Activated CD4-positive, alpha-beta T cell treated with anti-CD3 and anti-CD28 coated beads for 4 hours (primary cell): ENCODE measurements at regions not wholly inside any gene's neighbourhood (a gene's known extent, or its start where the extent isn't known, plus 50 kb on each side); places are given as distances from the start of the nearest gene placed in this dataset.
"Not testable (repeated sequence)": the region's sequence is repeated elsewhere in the genome, so short reads cannot be mapped to it uniquely, and the experiment has no call there.

Experiments
- DNase-seq, 2 donors: peaks; one replicate each; pipeline ENCODE4 v3.0.0-alpha.2; 2020

GRCh38 chr3:82376883-82377282 lies 615.4 kb upstream of the GBE1 start:
- DNase-seq = no peak

GRCh38 chr3:82373833-82374232 lies 612.4 kb upstream of the GBE1 start:
- not testable (repeated sequence) for DNase-seq

- no peak for DNase-seq
These were observed 603.4 kb upstream of the GBE1 start for GRCh38 chr3:82364827-82365226.

- DNase-seq = no peak
These were observed 601.7 kb upstream of the GBE1 start for GRCh38 chr3:82363131-82363530.

- no peak for DNase-seq
These were observed 593.8 kb upstream of the GBE1 start for GRCh38 chr3:82355228-82355627.

- DNase-seq = no peak
These were observed 592.8 kb upstream of the GBE1 start for GRCh38 chr3:82354228-82354627.

- no peak for DNase-seq
These were observed 592.1 kb upstream of the GBE1 start for GRCh38 chr3:82353306-82354171.

GRCh38 chr3:82347585-82347984 lies 586.1 kb upstream of the GBE1 start:
- no peak for DNase-seq

GRCh38 chr3:82342521-82342920 lies 581.1 kb upstream of the GBE1 start:
- DNase-seq = no peak

- DNase-seq = no peak
These were observed 567.9 kb upstream of the GBE1 start for GRCh38 chr3:82329300-82329699.

- no peak for DNase-seq
These were observed 550.5 kb upstream of the GBE1 start for GRCh38 chr3:82311901-82312300.

GRCh38 chr3:82308755-82309154 lies 547.3 kb upstream of the GBE1 start:
- no peak for DNase-seq

GRCh38 chr3:82306189-82306588 lies 544.7 kb upstream of the GBE1 start:
- DNase-seq = no peak

GRCh38 chr3:82294609-82295008 lies 533.2 kb upstream of the GBE1 start:
- DNase-seq = no peak

GRCh38 chr3:82293867-82294266 lies 532.4 kb upstream of the GBE1 start:
- no peak for DNase-seq

- no peak for DNase-seq
These were observed 532.0 kb upstream of the GBE1 start for GRCh38 chr3:82293435-82293834.

GRCh38 chr3:82287562-82287961 lies 526.1 kb upstream of the GBE1 start:
- no peak for DNase-seq

GRCh38 chr3:82281205-82281604 lies 519.8 kb upstream of the GBE1 start:
- no peak for DNase-seq

GRCh38 chr3:82276992-82277391 lies 515.5 kb upstream of the GBE1 start:
- DNase-seq = no peak

- DNase-seq = no peak
These were observed 513.5 kb upstream of the GBE1 start for GRCh38 chr3:82274897-82275296.

GRCh38 chr3:82265747-82266146 lies 504.3 kb upstream of the GBE1 start:
- no peak for DNase-seq

- DNase-seq = no peak
These were observed 500.7 kb upstream of the GBE1 start for GRCh38 chr3:82262193-82262592.

GRCh38 chr3:82261637-82262036 lies 500.2 kb upstream of the GBE1 start:
- DNase-seq = no peak

- DNase-seq = no peak
These were observed 499.6 kb upstream of the GBE1 start for GRCh38 chr3:82261013-82261412.

- DNase-seq = no peak
These were observed 498.5 kb upstream of the GBE1 start for GRCh38 chr3:82259994-82260393.
